HCT116 (cell line): ENCODE measurements at regions not wholly inside any gene's neighbourhood (a gene's known extent, or its start where the extent isn't known, plus 50 kb on each side); places are given as distances from the start of the nearest gene placed in this dataset.

ENCODE experiments used
- ATAC-seq: fragments of 200-7000 bp; cut with Tn5 transposase; 2 replicates; pipeline ENCODE4 v1.9.1; 2020; ENCODE audit warnings: mild to moderate bottlenecking, moderate library complexity
- BruUV-seq: library from RNA; stranded (reverse); fragments of 400-500 nt; replicated peaks from 2 replicates; lab custom pipeline; 2021; lab: Mats Ljungman, UMichigan
- CTCF ChIA-PET: fragments of 300-600 bp; sonication (Branson Sonifier 250); formaldehyde crosslinking; loops from one replicate; lab custom pipeline; 2021; ENCODE audit warnings: antibody characterized with exemption; lab: Charles Lee
- POLR2A ChIA-PET: fragments of 300-600, 350-600 bp; sonication (Branson Sonifier 250); formaldehyde crosslinking; loops from one replicate; lab custom pipeline; 2021; ENCODE audit warnings: antibody characterized with exemption; lab: Charles Lee
- RAD21 ChIA-PET, 2 experiments: fragments of 300-600 bp; sonication (Branson Sonifier 250); formaldehyde crosslinking; loops; one replicate each; lab custom pipeline; 2023; ENCODE audit warnings: low total read pairs in 2 of 2; ENCODE audit not compliant: uncharacterized antibody in 2 of 2, unreplicated experiment in 2 of 2, low non-redundant PET in 1 of 2; lab: Charles Lee
- DNase-seq: peaks from one replicate; pipeline ENCODE4 v3.0.0-alpha.2; 2010; ENCODE audit warnings: low read depth, low spot score
- H2AFZ ChIP-seq: fragments of 200-600 bp; shearing (Covaris generic), sonication (generic); 2 replicates; pipeline ENCODE4 v1.6.1; 2017; ENCODE audit warnings: low read depth, mixed run types, mixed read lengths, antibody characterized with exemption, low read length; ENCODE audit not compliant: poor library complexity, severe bottlenecking
- H3K27ac ChIP-seq: 2 replicates; pipeline ENCODE4 v1.5.1; 2012; ENCODE audit warnings: low read depth, low read length
- H3K27me3 ChIP-seq: fragments of 200-600 bp; sonication (generic); 2 replicates; pipeline ENCODE4 v1.6.1; 2016; ENCODE audit warnings: mixed run types, low read length, mixed read lengths; ENCODE audit not compliant: insufficient read depth
- H3K36me3 ChIP-seq, 2 experiments: fragments of 200-500 bp in 1 of 2; fragments of 200-600 bp in 1 of 2; sonication (Bioruptor generic) in 1 of 2; sonication (generic) in 1 of 2; 2 replicates each; pipeline versions ENCODE4 v1.5.1 to v1.6.1; 2014 to 2016; ENCODE audit warnings: low read length in 2 of 2, inconsistent platforms in 1 of 2, mixed read lengths in 1 of 2, mixed run types in 1 of 2; ENCODE audit not compliant: insufficient read depth in 2 of 2, control insufficient read depth in 1 of 2
- H3K4me1 ChIP-seq, 2 experiments: fragments of 200-600 bp in 1 of 2; sonication (generic) in 1 of 2; 2 replicates each; pipeline versions ENCODE4 v1.5.1 to v1.6.1; 2012 to 2017; ENCODE audit warnings: low read length in 2 of 2, inconsistent platforms in 1 of 2, mild to moderate bottlenecking in 1 of 2, mixed read lengths in 1 of 2, mixed run types in 1 of 2, moderate library complexity in 1 of 2; ENCODE audit not compliant: insufficient read depth in 2 of 2, control insufficient read depth in 1 of 2
- H3K4me2 ChIP-seq: fragments of 200-600 bp; sonication (generic); 2 replicates; pipeline ENCODE4 v1.6.1; 2017; ENCODE audit warnings: mixed run types, low read length, mixed read lengths
- H3K4me3 ChIP-seq, 2 experiments: fragments of 200-600 bp in 1 of 2; sonication (generic) in 1 of 2; replicated peaks in 1 of 2; 2 replicates each; pipeline ENCODE4 v1.5.1; 2011 to 2016; ENCODE audit warnings: low read length in 2 of 2, control low read depth in 1 of 2, low read depth in 1 of 2, mild to moderate bottlenecking in 1 of 2, mixed read lengths in 1 of 2, mixed run types in 1 of 2
- H3K79me2 ChIP-seq: fragments of 200-600 bp; sonication (generic); 2 replicates; pipeline ENCODE4 v1.6.1; 2017; ENCODE audit warnings: mild to moderate bottlenecking, mixed run types, low read length, moderate library complexity, mixed read lengths; ENCODE audit not compliant: insufficient read depth
- H3K9ac ChIP-seq: fragments of 200-600 bp; sonication (generic); 2 replicates; pipeline ENCODE4 v1.6.1; 2016; ENCODE audit warnings: low read length, mixed read lengths
- H3K9me2 ChIP-seq: fragments of 200-600 bp; sonication (generic), shearing (Covaris generic); 2 replicates; pipeline ENCODE4 v1.6.1; 2017; ENCODE audit warnings: mixed run types, mild to moderate bottlenecking, moderate library complexity; ENCODE audit not compliant: insufficient read depth
- H3K9me3 ChIP-seq, 2 experiments: fragments of 200-500 bp in 1 of 2; fragments of 200-600 bp in 1 of 2; sonication (Bioruptor generic) in 1 of 2; sonication (generic) in 1 of 2; 2 replicates each; pipeline ENCODE4 v1.6.1; 2014 to 2017; ENCODE audit warnings: low read length in 2 of 2, mixed read lengths in 2 of 2, inconsistent platforms in 1 of 2, low read depth in 1 of 2, mild to moderate bottlenecking in 1 of 2, mixed run types in 1 of 2, moderate library complexity in 1 of 2; ENCODE audit not compliant: control insufficient read depth in 1 of 2, insufficient read depth in 1 of 2
- H4K20me1 ChIP-seq: fragments of 200-600 bp; sonication (generic), shearing (Covaris generic); 2 replicates; pipeline ENCODE4 v1.6.1; 2017; ENCODE audit warnings: mixed run types, mild to moderate bottlenecking, moderate library complexity; ENCODE audit not compliant: insufficient read depth
- CEBPB ChIP-seq: IDR thresholded peaks from 2 replicates; pipeline ENCODE4 v1.6.1; 2012; ENCODE audit warnings: low read depth
- EGR1 ChIP-seq: IDR thresholded peaks from 2 replicates; pipeline ENCODE4 v1.6.1; 2012; ENCODE audit warnings: low read depth
- ELF1 ChIP-seq: IDR thresholded peaks from 2 replicates; pipeline ENCODE4 v1.6.1; 2012; ENCODE audit warnings: low read depth, borderline replicate concordance
- EZH2 ChIP-seq: fragments of 200-600 bp; sonication (generic); IDR thresholded peaks from 2 replicates; pipeline ENCODE4 v1.6.1; 2017; ENCODE audit warnings: antibody characterized with exemption, mixed run types
- EZH2phosphoT487 ChIP-seq: fragments of 200-600 bp; IDR thresholded peaks from 2 replicates; pipeline ENCODE4 v1.6.1; 2018; ENCODE audit warnings: antibody characterized with exemption, borderline replicate concordance
- FOSL1 ChIP-seq: IDR thresholded peaks from 2 replicates; pipeline ENCODE4 v1.6.1; 2012; ENCODE audit warnings: low read depth
- JUND ChIP-seq: IDR thresholded peaks from 2 replicates; pipeline ENCODE4 v1.6.1; 2012
- SIN3A ChIP-seq: IDR thresholded peaks from 2 replicates; pipeline ENCODE4 v1.6.1; 2012; ENCODE audit warnings: low read depth
- SP1 ChIP-seq: IDR thresholded peaks from 2 replicates; pipeline ENCODE4 v1.6.1; 2012; ENCODE audit warnings: low read depth
- SRF ChIP-seq: IDR thresholded peaks from 2 replicates; pipeline ENCODE4 v1.6.1; 2012; ENCODE audit warnings: low read depth
- TCF7L2 ChIP-seq: IDR thresholded peaks from 2 replicates; pipeline ENCODE4 v1.7.0; 2011; ENCODE audit warnings: borderline replicate concordance, inconsistent platforms; ENCODE audit not compliant: insufficient read depth, insufficient read length; ENCODE audit errors: extremely low read depth
- ZNF274 ChIP-seq: fragments of 200-500 bp; sonication (Bioruptor generic); IDR thresholded peaks from 2 replicates; pipeline ENCODE4 v1.6.1; 2014; ENCODE audit warnings: mild to moderate bottlenecking, low read depth, low read length, inconsistent platforms
- intact Hi-C: fragments of 100-400 bp; cut with micrococcal nuclease; formaldehyde crosslinking; loops from 2 replicates; pipeline ENCODE4 v1.10.0; 2022
- TF ChIP-seq, protein P1 (sequence below): IDR thresholded peaks from 2 replicates; pipeline ENCODE4 v1.6.1; 2012; ENCODE audit warnings: low read depth
- TF ChIP-seq, protein P2 (sequence below), 3 experiments: fragments of 200-600 bp in 1 of 3; sonication (generic) in 1 of 3; IDR thresholded peaks in 2 of 3; conservative IDR thresholded peaks in 1 of 3; 2 replicates each; pipeline ENCODE4 v1.5.1; 2012 to 2017; ENCODE audit warnings: low read depth in 2 of 3, low read length in 2 of 3, antibody characterized with exemption in 1 of 3, borderline replicate concordance in 1 of 3, control low read depth in 1 of 3, mild to moderate bottlenecking in 1 of 3, mixed read lengths in 1 of 3, mixed run types in 1 of 3, moderate library complexity in 1 of 3; ENCODE audit not compliant: insufficient read depth in 1 of 3

DNA sequence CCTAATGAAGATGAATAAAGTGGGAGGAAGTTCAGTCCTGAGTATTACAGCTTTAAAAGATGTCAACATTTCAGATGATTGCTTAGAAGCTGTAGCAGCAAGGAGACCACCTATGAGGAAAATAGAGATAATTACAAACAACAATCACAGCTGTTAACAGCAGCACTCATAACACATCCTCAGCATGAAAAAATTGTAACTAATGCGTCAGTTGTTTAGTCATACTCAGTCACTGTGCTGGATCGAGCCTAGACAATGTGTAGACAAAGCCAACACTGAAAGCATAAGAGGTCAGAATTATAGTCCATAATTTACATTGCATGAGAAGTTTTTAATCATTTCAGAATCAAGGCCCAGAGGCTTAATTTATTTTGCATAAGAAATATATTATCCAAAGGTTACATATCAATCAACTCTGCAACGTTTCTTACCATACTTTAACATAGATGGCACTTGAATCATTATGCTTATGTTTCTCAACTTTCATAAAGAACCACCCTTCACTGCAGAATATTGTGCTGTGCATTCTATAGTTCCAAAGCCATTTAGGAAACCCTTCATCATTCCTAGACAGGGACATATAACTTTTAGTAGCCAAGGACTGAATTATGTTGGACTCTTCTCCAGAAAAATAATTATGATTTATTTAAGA lies 60.2 kb upstream of the HAPLN1 start:
- BruUV-seq = no TSS peak
- ChIA-PET POLR2A (no interaction called here), CTCF (no interaction called here)
- H3K4me3 ChIP-seq = no peak overlapping the region
- no peaks in the 10 kb centered on the region for H3K79me2 ChIP-seq
- H3K4me2 ChIP-seq = no peak overlapping the region
- H2AFZ ChIP-seq = no peak overlapping the region
- intact Hi-C loops = no loop called here
- no peaks in the 10 kb centered on the region for H4K20me1 ChIP-seq
- no peak for ATAC-seq
- no peaks in the 10 kb centered on the region for H3K9me2 ChIP-seq
- H3K36me3 ChIP-seq = no peaks in the 10 kb centered on the region
- TF ChIP-seq SP1 (no peak), EGR1 (no peak), ELF1 (no peak), EZH2phosphoT487 (no peak), CEBPB (no peak), SRF (no peak), EZH2 (no peak), TCF7L2 (no peak), FOSL1 (no peak), JUND (no peak), SIN3A (no peak), ZNF274 (no peak)
- TF ChIP-seq, protein P1, sequence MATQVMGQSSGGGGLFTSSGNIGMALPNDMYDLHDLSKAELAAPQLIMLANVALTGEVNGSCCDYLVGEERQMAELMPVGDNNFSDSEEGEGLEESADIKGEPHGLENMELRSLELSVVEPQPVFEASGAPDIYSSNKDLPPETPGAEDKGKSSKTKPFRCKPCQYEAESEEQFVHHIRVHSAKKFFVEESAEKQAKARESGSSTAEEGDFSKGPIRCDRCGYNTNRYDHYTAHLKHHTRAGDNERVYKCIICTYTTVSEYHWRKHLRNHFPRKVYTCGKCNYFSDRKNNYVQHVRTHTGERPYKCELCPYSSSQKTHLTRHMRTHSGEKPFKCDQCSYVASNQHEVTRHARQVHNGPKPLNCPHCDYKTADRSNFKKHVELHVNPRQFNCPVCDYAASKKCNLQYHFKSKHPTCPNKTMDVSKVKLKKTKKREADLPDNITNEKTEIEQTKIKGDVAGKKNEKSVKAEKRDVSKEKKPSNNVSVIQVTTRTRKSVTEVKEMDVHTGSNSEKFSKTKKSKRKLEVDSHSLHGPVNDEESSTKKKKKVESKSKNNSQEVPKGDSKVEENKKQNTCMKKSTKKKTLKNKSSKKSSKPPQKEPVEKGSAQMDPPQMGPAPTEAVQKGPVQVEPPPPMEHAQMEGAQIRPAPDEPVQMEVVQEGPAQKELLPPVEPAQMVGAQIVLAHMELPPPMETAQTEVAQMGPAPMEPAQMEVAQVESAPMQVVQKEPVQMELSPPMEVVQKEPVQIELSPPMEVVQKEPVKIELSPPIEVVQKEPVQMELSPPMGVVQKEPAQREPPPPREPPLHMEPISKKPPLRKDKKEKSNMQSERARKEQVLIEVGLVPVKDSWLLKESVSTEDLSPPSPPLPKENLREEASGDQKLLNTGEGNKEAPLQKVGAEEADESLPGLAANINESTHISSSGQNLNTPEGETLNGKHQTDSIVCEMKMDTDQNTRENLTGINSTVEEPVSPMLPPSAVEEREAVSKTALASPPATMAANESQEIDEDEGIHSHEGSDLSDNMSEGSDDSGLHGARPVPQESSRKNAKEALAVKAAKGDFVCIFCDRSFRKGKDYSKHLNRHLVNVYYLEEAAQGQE = no peak
- TF ChIP-seq, protein P2, sequence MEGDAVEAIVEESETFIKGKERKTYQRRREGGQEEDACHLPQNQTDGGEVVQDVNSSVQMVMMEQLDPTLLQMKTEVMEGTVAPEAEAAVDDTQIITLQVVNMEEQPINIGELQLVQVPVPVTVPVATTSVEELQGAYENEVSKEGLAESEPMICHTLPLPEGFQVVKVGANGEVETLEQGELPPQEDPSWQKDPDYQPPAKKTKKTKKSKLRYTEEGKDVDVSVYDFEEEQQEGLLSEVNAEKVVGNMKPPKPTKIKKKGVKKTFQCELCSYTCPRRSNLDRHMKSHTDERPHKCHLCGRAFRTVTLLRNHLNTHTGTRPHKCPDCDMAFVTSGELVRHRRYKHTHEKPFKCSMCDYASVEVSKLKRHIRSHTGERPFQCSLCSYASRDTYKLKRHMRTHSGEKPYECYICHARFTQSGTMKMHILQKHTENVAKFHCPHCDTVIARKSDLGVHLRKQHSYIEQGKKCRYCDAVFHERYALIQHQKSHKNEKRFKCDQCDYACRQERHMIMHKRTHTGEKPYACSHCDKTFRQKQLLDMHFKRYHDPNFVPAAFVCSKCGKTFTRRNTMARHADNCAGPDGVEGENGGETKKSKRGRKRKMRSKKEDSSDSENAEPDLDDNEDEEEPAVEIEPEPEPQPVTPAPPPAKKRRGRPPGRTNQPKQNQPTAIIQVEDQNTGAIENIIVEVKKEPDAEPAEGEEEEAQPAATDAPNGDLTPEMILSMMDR (IDR thresholded peaks at IDR 0.05 in 2 of 3, conservative IDR thresholded peaks at IDR 0.05 in 1 of 3; ENCODE audit: borderline replicate concordance in 1 of 3, insufficient read depth in 1 of 3, low read depth in 2 of 3, low read length in 2 of 3) = no peak
- TF ChIP-seq, all 23 proteins: peak for 0
- Histone ChIP-seq H3K9ac (no peak overlapping the region), H3K27me3 (no peaks in the 10 kb centered on the region), H3K27ac (no peak overlapping the region), H3K9me3 (no peaks in the 10 kb centered on the region), H3K4me1 (peaks cover 9 to 13% of the 10 kb centered on the region in 2 experiments; a peak in 3 of 4 replicates)
- RAD21 ChIA-PET = no interaction called here
- no peak for DNase-seq
